ENCODE measurements at regions not wholly inside any gene's neighbourhood (a gene's known extent, or its start where the extent isn't known, plus 50 kb on each side); places are given as distances from the start of the nearest gene placed in this dataset.

DNA sequence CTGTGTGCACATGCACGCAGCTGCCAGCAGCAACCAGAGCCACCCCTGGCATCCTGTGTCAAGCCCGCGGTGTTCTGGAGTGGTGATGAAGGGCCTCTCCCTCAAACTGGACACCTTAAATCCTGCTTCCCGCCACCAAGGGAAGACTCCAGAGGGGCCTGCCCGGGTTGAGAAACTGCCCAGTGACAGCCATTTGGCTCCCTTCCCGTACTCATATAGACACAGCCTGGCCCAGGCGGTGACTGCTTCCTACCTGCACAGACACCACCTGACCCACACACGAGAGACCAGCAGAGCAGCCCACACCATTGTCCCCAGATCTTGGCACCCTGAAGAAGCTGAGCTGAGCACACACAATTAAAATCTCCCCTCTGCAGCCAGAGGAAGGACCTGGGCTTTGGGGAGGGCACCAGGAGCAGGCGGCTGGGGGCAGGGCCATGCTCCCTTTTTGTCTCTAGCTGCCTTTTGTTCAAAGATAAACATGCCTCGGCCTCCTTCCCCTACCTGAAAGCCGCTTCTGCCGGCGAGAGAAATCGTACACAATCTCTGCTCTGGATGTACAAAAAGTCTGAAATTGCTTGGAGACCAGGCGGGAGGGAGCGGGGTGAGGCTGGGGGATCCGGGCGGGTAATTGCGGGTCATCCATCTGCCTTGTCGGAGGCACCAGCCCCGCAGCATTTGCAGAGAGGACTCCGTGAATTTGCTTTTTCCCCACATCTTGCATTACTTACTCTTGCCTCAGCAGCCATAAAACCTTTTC lies 78.4 kb downstream of the TSPAN17 start:
- peaks cover 31% of the 10 kb centered on the region for H3K27me3 Mint-ChIP-seq (ENCODE audit: low read depth)
- no peaks in the 10 kb centered on the region for H3K36me3 Mint-ChIP-seq (ENCODE audit: low read depth)
- H3K4me1 Mint-ChIP-seq: peaks cover 13% of the 10 kb centered on the region
- H3K9me3 Mint-ChIP-seq: no peaks in the 10 kb centered on the region
- no peak overlapping the region for H3K27ac Mint-ChIP-seq (ENCODE audit: unreplicated experiment)
- H3K4me3 Mint-ChIP-seq: no peak overlapping the region
- DNase-seq (ENCODE audit: low read depth, low spot score): no peak
- TF ChIP-seq CTCF (conservative IDR thresholded peaks at IDR 0.05): no peak

GRCh38 chr5:176726746-176727527 lies 79.7 kb downstream of the TSPAN17 start:
- Mint-ChIP-seq H3K4me1 (peaks cover 9% of the 10 kb centered on the region), H3K9me3 (no peaks in the 10 kb centered on the region), H3K36me3 (ENCODE audit: low read depth) (no peaks in the 10 kb centered on the region), H3K27ac (ENCODE audit: unreplicated experiment) (no peak overlapping the region), H3K27me3 (ENCODE audit: low read depth) (peaks cover 35% of the 10 kb centered on the region), H3K4me3 (no peak overlapping the region)
- no peak for DNase-seq (ENCODE audit: low read depth, low spot score)
- no peak for TF ChIP-seq CTCF (conservative IDR thresholded peaks at IDR 0.05)

- H3K36me3 Mint-ChIP-seq (ENCODE audit: low read depth): no peaks in the 10 kb centered on the region
- DNase-seq (ENCODE audit: low read depth, low spot score): no peak
- TF ChIP-seq CTCF (conservative IDR thresholded peaks at IDR 0.05): no peak
- peaks cover 9% of the 10 kb centered on the region for H3K4me1 Mint-ChIP-seq
- no peak overlapping the region for H3K27ac Mint-ChIP-seq (ENCODE audit: unreplicated experiment)
- H3K4me3 Mint-ChIP-seq: no peak overlapping the region
- H3K9me3 Mint-ChIP-seq: no peaks in the 10 kb centered on the region
- peaks cover 39% of the 10 kb centered on the region for H3K27me3 Mint-ChIP-seq (ENCODE audit: low read depth)
These were observed 80.2 kb downstream of the TSPAN17 start for GRCh38 chr5:176727528-176727900.

DNA sequence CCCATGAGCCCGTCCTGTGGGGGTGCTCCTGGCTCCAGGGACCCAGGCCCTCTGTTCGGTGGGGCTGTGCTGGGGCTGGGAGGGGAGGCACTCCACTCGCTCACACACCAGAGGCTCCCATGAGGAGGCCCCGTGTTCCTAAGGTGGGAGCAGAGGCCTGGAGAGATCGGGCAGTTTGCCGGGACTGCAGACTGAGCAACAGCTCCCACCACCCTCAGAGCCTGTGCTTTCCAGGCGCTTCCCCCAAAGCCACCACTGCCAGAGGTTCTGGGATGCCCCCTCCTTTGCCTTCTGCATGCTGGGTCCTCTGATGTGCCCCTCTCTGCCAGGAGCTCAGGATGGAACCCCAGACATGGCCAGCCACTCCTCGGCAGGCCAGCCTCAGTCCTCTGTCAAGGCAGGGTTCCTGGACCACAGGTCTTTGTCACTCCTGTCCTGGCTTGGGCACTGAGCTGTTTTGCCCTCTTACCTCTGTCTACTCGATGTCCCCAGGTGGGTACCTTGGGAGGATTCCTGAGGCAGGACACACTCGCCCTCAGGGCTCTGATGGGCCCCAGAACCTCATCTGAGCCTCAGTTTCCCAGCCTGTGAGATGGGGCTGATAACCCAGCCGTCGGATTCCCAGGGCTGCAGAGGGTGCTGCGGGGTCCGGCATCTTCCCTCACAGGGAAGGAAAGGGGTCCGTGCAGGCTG lies 80.8 kb downstream of the TSPAN17 start:
- no peak for DNase-seq (ENCODE audit: low read depth, low spot score)
- H3K27ac Mint-ChIP-seq (ENCODE audit: unreplicated experiment): no peak overlapping the region
- H3K27me3 Mint-ChIP-seq (ENCODE audit: low read depth): peaks cover 38% of the 10 kb centered on the region
- H3K4me3 Mint-ChIP-seq: no peak overlapping the region
- no peaks in the 10 kb centered on the region for H3K9me3 Mint-ChIP-seq
- TF ChIP-seq CTCF (conservative IDR thresholded peaks at IDR 0.05): no peak
- H3K4me1 Mint-ChIP-seq: peaks cover 9% of the 10 kb centered on the region
- H3K36me3 Mint-ChIP-seq (ENCODE audit: low read depth): no peaks in the 10 kb centered on the region

GRCh38 chr5:176728831-176729251 lies 81.5 kb upstream of the UNC5A start:
- Mint-ChIP-seq H3K9me3 (no peaks in the 10 kb centered on the region), H3K27me3 (ENCODE audit: low read depth) (peaks cover 36% of the 10 kb centered on the region), H3K4me3 (no peak overlapping the region), H3K27ac (ENCODE audit: unreplicated experiment) (no peak overlapping the region), H3K4me1 (peaks cover 9% of the 10 kb centered on the region), H3K36me3 (ENCODE audit: low read depth) (no peaks in the 10 kb centered on the region)
- DNase-seq (ENCODE audit: low read depth, low spot score): no peak
- TF ChIP-seq CTCF (conservative IDR thresholded peaks at IDR 0.05): no peak

All from neural crest cell (in vitro differentiated cells).